ENCODE measurements at regions not wholly inside any gene's neighbourhood (a gene's known extent, or its start where the extent isn't known, plus 50 kb on each side); places are given as distances from the start of the nearest gene placed in this dataset.

GRCh38 chr12:111037047-111037446 lies 116.7 kb upstream of the MYL2 start:
- CTCF ChIA-PET, result no interaction called here
- POLR2A ChIA-PET, result no interaction called here
- no peak for FAIRE-seq

More at GRCh38 chr12:111037047-111037446, 116.7 kb upstream of the MYL2 start:
- 50% methylated on average over 23 of the region's 23 CpGs for WGBS (ENCODE audit: insufficient coverage, insufficient replicate concordance, low lambda C conversion rate, missing lambda C conversion rate)
- no peaks in the 10 kb centered on the region for H3K9me3 ChIP-seq (replicated peaks; ENCODE audit: control insufficient read depth, insufficient read depth, low read length)
- ChIA-PET RAD21 (ENCODE audit: unreplicated experiment) (no interaction called here), SMC1A (ENCODE audit: uncharacterized antibody, unreplicated experiment) (no interaction called here)
- no TSS peak for BruUV-seq (replicated peaks)
- no peak overlapping the region for H2AFZ ChIP-seq (ENCODE audit: control insufficient read depth, low read depth, low read length)
- intact Hi-C loops (cut with micrococcal nuclease; ENCODE audit: unreplicated experiment), result no loop called here
- H3K4me3 ChIP-seq, result no peak overlapping the region
- H3K27me3 ChIP-seq (replicated peaks in 1 of 2; ENCODE audit: control insufficient read depth in 2 of 2, insufficient read depth in 2 of 2, low read length in 1 of 2), result peaks cover 9 to 17% of the 10 kb centered on the region in 2 experiments
- no peak for DNase-seq (ENCODE audit: low read depth, low spot score)
- H3K4me1 ChIP-seq (ENCODE audit: control insufficient read depth, insufficient read depth, low read length), result no peaks in the 10 kb centered on the region
- no peak for TF ChIP-seq NFIC (IDR thresholded peaks at IDR 0.05; ENCODE audit: low read depth, low read length)
- TF ChIP-seq TCF3 (IDR thresholded peaks at IDR 0.05; ENCODE audit: borderline replicate concordance, insufficient read depth, low read depth, low read length), result no peak
- no peak for TF ChIP-seq RFX5 (IDR thresholded peaks at IDR 0.05; ENCODE audit: low read depth, low read length)
- no peak for TF ChIP-seq SMARCA5 (IDR thresholded peaks at IDR 0.05)
- TF ChIP-seq, protein P1, sequence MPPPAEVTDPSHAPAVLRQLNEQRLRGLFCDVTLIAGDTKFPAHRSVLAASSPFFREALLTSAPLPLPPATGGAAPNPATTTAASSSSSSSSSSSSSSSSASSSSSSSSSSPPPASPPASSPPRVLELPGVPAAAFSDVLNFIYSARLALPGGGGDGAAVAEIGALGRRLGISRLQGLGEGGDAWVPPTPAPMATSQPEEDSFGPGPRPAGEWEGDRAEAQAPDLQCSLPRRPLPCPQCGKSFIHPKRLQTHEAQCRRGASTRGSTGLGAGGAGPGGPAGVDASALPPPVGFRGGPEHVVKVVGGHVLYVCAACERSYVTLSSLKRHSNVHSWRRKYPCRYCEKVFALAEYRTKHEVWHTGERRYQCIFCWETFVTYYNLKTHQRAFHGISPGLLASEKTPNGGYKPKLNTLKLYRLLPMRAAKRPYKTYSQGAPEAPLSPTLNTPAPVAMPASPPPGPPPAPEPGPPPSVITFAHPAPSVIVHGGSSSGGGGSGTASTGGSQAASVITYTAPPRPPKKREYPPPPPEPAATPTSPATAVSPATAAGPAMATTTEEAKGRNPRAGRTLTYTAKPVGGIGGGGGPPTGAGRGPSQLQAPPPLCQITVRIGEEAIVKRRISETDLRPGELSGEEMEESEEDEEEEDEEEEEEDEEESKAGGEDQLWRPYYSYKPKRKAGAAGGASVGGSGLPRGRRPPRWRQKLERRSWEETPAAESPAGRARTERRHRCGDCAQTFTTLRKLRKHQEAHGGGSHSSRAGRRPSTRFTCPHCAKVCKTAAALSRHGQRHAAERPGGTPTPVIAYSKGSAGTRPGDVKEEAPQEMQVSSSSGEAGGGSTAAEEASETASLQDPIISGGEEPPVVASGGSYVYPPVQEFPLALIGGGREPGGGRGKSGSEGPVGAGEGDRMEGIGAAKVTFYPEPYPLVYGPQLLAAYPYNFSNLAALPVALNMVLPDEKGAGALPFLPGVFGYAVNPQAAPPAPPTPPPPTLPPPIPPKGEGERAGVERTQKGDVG (CRISPR knock-in tag; IDR thresholded peaks at IDR 0.05), result no peak
- no peak for TF ChIP-seq CEBPB (IDR thresholded peaks at IDR 0.05; ENCODE audit: borderline replicate concordance in 1 of 2, low read depth in 2 of 2, low read length in 2 of 2)
- no peak overlapping the region for H3K4me2 ChIP-seq (ENCODE audit: control insufficient read depth, insufficient read depth)
- no peak overlapping the region for H3K9ac ChIP-seq (ENCODE audit: control insufficient read depth, insufficient read depth, low read length)
- no peaks in the 10 kb centered on the region for H4K20me1 ChIP-seq (ENCODE audit: control insufficient read depth, insufficient read depth)
- H3K79me2 ChIP-seq (ENCODE audit: control insufficient read depth, insufficient read depth, low read length), result no peaks in the 10 kb centered on the region
- in situ Hi-C loops (cut with MboI), result no loop called here
- no peaks in the 10 kb centered on the region for H3K36me3 ChIP-seq (ENCODE audit: control insufficient read depth in 2 of 2, insufficient read depth in 2 of 2, low read length in 1 of 2)
- no peak for ATAC-seq
- no peak overlapping the region for H3K27ac ChIP-seq (ENCODE audit: control insufficient read depth, insufficient read depth)
